Activated gamma-delta T cell (primary cell): ENCODE measurements at regions not wholly inside any gene's neighbourhood (a gene's known extent, or its start where the extent isn't known, plus 50 kb on each side); places are given as distances from the start of the nearest gene placed in this dataset.
"Not testable (repeated sequence)": the region's sequence is repeated elsewhere in the genome, so short reads cannot be mapped to it uniquely, and the experiment has no call there.

Experiments used
- DNase-seq: peaks from one replicate; lab custom pipeline; 2025; lab: John Stamatoyannopoulos, UW

DNA sequence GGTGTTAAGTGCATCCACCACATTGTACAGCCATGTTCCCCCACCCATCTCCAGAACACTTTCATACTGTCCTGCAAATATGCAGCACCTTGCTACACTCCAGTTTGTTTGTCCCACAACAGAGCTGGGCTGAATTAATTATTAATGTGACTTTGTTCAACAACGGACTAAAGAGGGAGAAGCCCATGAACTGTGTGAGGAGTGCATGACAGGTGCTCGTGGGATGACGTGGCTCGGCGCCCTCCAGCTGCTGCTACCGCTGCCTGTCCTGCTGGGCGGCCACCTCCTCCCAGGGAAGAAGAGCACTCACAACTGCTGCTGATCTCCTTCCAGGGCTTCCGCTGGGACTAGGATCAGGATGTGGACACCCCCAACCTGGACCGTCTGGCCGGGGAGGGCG is 111.2 kb upstream of the DEFB108B start:
- DNase-seq, result not testable (repeated sequence)

- not testable (repeated sequence) for DNase-seq
Observed at GRCh38 chr11:71723991-71724390, 109.0 kb upstream of the DEFB108B start.

GRCh38 chr11:71730748-71731147 is 102.3 kb upstream of the DEFB108B start:
- DNase-seq, result not testable (repeated sequence)

DNA sequence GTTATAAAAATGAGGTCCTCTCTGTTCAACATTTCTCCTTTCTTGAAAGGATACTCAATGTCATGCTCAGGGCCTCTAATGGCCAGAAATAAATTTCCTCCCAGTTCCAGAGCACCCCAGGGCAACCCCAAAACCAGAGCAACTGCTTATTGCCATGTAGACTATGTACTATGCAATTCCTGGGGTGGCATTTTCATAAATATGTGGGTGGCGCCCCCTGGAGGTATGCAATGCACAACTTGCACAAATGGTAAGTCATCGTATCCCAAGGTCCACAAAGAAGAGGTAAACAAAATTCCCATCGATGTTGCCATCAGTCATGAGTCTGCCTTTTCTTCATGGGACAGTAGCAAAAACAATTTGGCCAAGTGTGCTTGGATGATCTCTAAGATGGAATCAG is 98.6 kb upstream of the DEFB108B start:
- not testable (repeated sequence) for DNase-seq

GRCh38 chr11:71738317-71738716 is 94.7 kb upstream of the DEFB108B start:
- DNase-seq, result not testable (repeated sequence)

- DNase-seq, result not testable (repeated sequence)
Observed at GRCh38 chr11:71743385-71743784, 89.6 kb upstream of the DEFB108B start.

DNA sequence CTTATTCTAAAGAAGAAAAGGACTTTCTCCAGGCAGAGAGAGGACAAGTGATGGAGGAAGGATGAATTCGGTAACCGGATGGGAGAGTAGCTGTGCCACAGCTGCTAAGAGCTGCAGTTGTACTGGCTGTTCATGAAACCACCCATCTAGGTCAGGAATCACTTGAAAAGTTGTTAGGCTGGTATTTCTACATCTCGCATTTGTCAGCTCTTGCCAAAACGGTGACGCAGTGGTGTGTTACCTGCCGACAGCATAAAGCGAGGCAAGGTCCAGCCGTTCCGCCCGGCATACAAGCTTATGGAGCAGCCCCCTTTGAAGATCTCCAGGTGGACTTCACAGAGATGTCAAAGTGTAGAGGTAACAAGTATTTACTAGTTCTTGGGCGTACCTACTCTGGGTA is 87.3 kb upstream of the DEFB108B start:
- not testable (repeated sequence) for DNase-seq

GRCh38 chr11:71746263-71746662 is 86.7 kb upstream of the DEFB108B start:
- DNase-seq, result not testable (repeated sequence)

GRCh38 chr11:71748965-71749620 is 83.9 kb upstream of the DEFB108B start:
- DNase-seq, result not testable (repeated sequence)

- not testable (repeated sequence) for DNase-seq
Observed at GRCh38 chr11:71750908-71751307, 82.1 kb upstream of the DEFB108B start.

- not testable (repeated sequence) for DNase-seq
Observed at GRCh38 chr11:71764695-71765491, 68.1 kb upstream of the DEFB108B start.

DNA sequence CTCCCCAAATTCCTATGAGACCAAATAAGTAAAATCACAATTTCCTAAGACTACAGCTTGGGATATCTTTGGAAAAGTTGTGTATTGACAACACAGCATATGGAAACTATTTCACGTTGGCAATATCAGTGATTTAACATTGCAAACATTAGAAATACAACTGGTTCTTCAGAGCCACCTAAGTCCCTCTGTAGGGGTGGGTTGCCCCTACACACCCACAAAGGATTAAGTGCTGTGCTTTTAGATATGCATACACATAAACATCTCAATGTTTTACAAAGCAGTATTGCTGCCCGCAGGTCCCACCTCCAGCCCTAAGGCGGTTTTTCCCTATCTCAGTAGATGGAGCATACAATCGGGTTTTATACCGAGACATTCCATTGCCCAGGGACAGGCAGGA is 66.0 kb upstream of the DEFB108B start:
- not testable (repeated sequence) for DNase-seq

- DNase-seq, result not testable (repeated sequence)
Observed at GRCh38 chr11:71772193-71772592, 60.8 kb upstream of the DEFB108B start.

DNA sequence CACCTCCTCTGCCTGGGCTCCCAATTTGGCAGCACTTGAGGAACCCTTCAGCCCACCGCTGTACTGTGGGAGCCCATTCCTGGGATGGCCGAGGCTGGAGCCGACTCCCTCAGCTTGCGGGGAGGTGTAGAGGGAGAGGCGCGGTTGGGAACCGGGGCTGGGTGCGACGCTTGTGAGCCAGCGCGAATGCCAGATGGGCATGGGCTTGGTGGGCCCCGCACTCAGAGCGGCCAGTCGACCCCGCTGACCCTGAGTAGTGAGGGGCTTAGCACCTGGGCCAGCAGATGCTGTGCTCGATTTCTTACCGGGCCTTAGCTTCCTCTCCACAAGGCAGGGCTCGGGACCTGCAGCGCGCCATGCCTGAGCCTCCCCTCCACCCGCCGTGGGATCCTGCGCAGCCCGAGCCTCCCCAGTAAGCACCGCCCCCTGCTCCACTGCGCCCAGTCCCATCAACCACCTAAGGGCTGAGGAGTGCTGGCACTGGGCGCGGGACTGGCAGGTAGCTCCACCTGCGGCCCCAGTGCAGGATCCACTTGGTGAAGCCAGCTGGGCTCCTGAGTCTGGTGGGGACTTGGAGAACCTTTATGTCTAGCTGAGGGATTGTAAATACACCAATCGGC is 58.3 kb upstream of the DEFB108B start:
- DNase-seq, result no peak

GRCh38 chr11:71780116-71780515 is 52.9 kb upstream of the DEFB108B start:
- DNase-seq, result not testable (repeated sequence)

DNA sequence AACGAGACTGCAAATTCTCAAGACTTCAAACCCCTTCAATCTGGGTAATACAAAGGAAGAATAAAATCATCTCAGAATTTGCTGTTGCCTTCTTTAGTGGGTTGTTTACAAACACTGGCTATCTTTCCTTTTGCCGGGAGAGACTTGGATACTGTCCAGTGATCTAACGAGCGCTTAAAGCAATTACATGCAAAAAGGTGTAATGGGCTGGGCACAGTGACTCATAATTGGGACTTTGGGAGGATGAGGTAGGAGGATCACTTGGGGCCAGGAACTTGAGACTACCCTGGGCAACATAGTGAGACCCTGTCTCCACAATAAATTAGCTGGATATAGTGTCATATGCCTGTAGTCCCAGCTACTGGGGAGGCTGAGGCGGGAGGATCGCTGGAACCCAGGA is 52.2 kb upstream of the DEFB108B start:
- not testable (repeated sequence) for DNase-seq

- not testable (repeated sequence) for DNase-seq
Observed at GRCh38 chr11:71781491-71781890, 51.5 kb upstream of the DEFB108B start.

DNA sequence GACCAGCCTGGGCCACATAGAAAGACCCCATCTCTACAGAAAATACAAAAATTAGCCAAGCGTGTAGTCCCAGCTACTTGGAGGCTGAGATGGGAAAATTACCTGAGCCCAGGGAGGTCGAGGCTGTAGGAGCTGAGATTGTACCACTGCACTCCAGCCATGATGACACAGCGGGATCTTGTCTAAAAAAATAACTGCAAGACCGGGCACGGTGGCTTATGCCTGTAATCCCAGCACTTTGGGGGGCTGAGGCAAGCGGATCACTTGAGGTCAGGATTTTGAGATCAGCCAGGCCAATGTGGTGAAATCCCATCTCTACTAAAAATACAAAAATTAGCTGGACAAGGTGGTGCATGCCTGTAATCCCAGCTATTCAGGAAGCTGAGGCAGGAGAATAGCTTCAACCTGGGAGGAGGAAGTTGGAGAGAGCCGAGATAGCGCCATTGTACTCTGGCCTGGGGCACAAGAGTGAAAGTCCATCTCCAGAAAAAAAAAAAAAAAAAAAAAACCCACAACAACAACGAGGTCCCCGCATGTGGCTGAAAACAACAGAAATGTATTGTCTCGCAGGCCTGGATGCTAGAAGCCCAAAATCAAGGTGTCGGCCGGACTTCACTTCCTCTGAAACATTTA is 50.7 kb upstream of the DEFB108B start:
- DNase-seq, result not testable (repeated sequence)

- not testable (repeated sequence) for DNase-seq
Observed at GRCh38 chr11:71783191-71783590, 49.8 kb upstream of the DEFB108B start.
